ENCODE measurements at regions not wholly inside any gene's neighbourhood (a gene's known extent, or its start where the extent isn't known, plus 50 kb on each side); places are given as distances from the start of the nearest gene placed in this dataset.

DNA sequence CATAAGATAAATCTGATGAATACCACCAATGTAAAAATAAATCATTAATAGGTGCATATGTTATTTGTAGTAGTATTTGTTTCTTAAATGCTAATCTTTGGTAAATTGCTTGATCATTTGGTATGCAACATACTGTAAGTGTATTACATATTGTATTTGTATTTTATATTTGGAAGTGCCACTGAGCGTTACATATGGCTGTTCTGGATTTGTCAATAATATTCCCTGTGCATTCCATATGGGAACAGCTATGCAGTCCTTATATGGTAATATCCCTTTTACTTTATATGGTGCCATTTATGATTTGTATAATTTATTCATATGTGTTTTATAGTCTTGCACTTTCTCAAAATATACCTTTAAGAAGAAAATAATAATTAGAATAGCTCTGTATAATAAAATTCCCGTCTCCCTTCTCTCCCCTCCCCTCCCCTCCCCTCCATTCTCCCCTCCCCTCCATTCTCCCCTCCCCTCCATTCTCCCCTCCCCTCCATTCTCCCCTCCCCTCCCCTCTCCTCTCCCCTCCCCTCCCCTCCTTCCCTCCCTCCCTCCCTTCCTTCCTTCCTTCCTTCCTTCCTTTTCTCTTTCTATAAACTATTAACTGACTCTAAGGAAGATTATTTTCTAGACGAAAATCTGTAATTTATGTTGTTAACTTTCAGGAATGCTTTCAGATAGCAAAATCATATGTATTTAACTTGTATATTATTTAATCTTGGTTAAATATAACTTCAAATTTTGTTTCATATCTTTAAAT lies 241.4 kb downstream of the CSNK1G3 start:
- ChIA-PET POLR2A (no interaction called here), CTCF (ENCODE audit: low intra/inter-chr PET ratio, low total read pairs) (no interaction called here)
- Histone ChIP-seq H2AFZ (ENCODE audit: low read length) (no peak overlapping the region), H3K36me3 (replicated peaks in 1 of 2; ENCODE audit: control insufficient read depth in 1 of 2, insufficient read depth in 2 of 2, low read length in 2 of 2) (no peaks in the 10 kb centered on the region), H3K4me1 (ENCODE audit: insufficient read depth, low read length) (no peaks in the 10 kb centered on the region), H3K4me2 (ENCODE audit: low read depth, low read length) (no peak overlapping the region), H3K79me2 (ENCODE audit: insufficient read depth, low read length) (no peaks in the 10 kb centered on the region), H3K27me3 (ENCODE audit: control insufficient read depth in 1 of 2, insufficient read depth in 2 of 2, low read length in 2 of 2) (no peaks in the 10 kb centered on the region), H4K20me1 (ENCODE audit: insufficient read depth, low read length) (no peaks in the 10 kb centered on the region), H3K9me3 (ENCODE audit: low read length) (peaks cover 6% of the 10 kb centered on the region), H3K27ac (ENCODE audit: extremely low read length, insufficient read depth, low read length) (no peak overlapping the region), H3K9ac (ENCODE audit: insufficient read depth, low read depth, low read length) (no peak overlapping the region), H3K4me3 (replicated peaks in 1 of 3; ENCODE audit: insufficient read depth in 1 of 3, low read depth in 2 of 3, low read length in 3 of 3) (no peak overlapping the region)
- TF ChIP-seq HNRNPK (IDR thresholded peaks at IDR 0.05; ENCODE audit: low read depth, low read length, poor library complexity, severe bottlenecking) (peak; percentile 99), XBP1 (CRISPR knock-in tag; IDR thresholded peaks at IDR 0.05) (no peak)
- WGBS (ENCODE audit: low lambda C conversion rate) = 43% methylated on average over 3 of the region's 3 CpGs
- DNase-seq (ENCODE audit: low spot score) (no peak), ATAC-seq (no peak), FAIRE-seq (no peak)
- BruUV-seq (replicated peaks) = no TSS peak
- in situ Hi-C loops (cut with HindIII; ENCODE audit: extremely low pct_ligation_motif_present, low pct_unique_long_range_greater_than_20kb) = no loop called here
- intact Hi-C loops (cut with micrococcal nuclease; ENCODE audit: unreplicated experiment) = no loop called here

DNA sequence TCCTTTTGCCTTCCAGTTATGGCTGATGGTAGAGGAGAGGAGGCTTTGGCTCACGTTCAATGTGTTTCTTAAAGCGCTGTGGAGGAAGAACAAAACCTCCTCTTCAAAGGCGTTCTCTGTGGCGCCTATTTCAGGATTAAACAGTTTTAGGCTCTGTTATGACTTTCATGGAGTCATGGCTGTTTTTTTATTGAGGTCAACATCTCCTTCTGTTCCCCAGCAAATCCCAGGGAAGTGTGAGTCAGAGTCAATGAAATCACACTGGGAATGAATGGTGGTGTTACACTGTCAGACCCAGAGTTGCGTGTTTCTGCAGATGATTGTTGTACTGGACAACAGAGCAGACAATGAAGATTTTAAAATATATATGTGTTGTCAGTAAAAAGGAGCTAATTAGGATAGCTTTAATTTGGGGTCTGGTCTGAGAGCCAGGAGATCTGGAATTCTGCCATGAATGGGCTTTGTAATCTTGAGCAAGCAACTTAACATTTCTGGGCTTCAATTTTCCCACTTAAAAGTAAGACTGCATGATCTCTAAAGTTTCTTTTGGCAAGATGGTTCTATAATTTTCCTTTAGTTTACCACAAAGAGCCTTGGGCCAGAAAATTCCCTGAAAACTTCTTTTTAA lies 240.7 kb downstream of the CSNK1G3 start:
- DNase-seq (ENCODE audit: low spot score) (no peak), FAIRE-seq (no peak), ATAC-seq (no peak)
- Histone ChIP-seq H3K9me3 (ENCODE audit: low read length) (no peaks in the 10 kb centered on the region; the same call in 1 of the 2 replicates), H3K79me2 (ENCODE audit: insufficient read depth, low read length) (no peaks in the 10 kb centered on the region), H4K20me1 (ENCODE audit: insufficient read depth, low read length) (no peaks in the 10 kb centered on the region), H3K9ac (ENCODE audit: insufficient read depth, low read depth, low read length) (no peak overlapping the region), H3K4me2 (ENCODE audit: low read depth, low read length) (no peak overlapping the region), H3K27ac (ENCODE audit: extremely low read length, insufficient read depth, low read length) (no peak overlapping the region), H3K4me1 (ENCODE audit: insufficient read depth, low read length) (no peaks in the 10 kb centered on the region), H3K36me3 (replicated peaks in 1 of 2; ENCODE audit: control insufficient read depth in 1 of 2, insufficient read depth in 2 of 2, low read length in 2 of 2) (no peaks in the 10 kb centered on the region), H3K27me3 (ENCODE audit: control insufficient read depth in 1 of 2, insufficient read depth in 2 of 2, low read length in 2 of 2) (no peaks in the 10 kb centered on the region), H3K4me3 (replicated peaks in 1 of 3; ENCODE audit: insufficient read depth in 1 of 3, low read depth in 2 of 3, low read length in 3 of 3) (no peak overlapping the region), H2AFZ (ENCODE audit: low read length) (no peak overlapping the region)
- no peak for TF ChIP-seq ZSCAN9 (CRISPR knock-in tag; IDR thresholded peaks at IDR 0.05; ENCODE audit: borderline replicate concordance)
- TF ChIP-seq ZNF260 (CRISPR knock-in tag; IDR thresholded peaks at IDR 0.05; ENCODE audit: borderline replicate concordance, low read depth) = no peak
- no peak for TF ChIP-seq ZNF788 (CRISPR knock-in tag; IDR thresholded peaks at IDR 0.05; ENCODE audit: borderline replicate concordance)
- TF ChIP-seq ZBTB7A (CRISPR knock-in tag; IDR thresholded peaks at IDR 0.05) = no peak
- no peak for TF ChIP-seq ZNF143 (CRISPR knock-in tag; IDR thresholded peaks at IDR 0.05)
- no peak for TF ChIP-seq ZNF776 (CRISPR knock-in tag; IDR thresholded peaks at IDR 0.05)
- TF ChIP-seq, protein P1, sequence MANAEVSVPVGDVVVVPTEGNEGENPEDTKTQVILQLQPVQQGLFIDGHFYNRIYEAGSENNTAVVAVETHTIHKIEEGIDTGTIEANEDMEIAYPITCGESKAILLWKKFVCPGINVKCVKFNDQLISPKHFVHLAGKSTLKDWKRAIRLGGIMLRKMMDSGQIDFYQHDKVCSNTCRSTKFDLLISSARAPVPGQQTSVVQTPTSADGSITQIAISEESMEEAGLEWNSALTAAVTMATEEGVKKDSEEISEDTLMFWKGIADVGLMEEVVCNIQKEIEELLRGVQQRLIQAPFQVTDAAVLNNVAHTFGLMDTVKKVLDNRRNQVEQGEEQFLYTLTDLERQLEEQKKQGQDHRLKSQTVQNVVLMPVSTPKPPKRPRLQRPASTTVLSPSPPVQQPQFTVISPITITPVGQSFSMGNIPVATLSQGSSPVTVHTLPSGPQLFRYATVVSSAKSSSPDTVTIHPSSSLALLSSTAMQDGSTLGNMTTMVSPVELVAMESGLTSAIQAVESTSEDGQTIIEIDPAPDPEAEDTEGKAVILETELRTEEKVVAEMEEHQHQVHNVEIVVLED (CRISPR knock-in tag; IDR thresholded peaks at IDR 0.05; ENCODE audit: borderline replicate concordance) = no peak
- TF ChIP-seq MXD4 (CRISPR knock-in tag; IDR thresholded peaks at IDR 0.05) = no peak
- TF ChIP-seq PHF20 (CRISPR knock-in tag; IDR thresholded peaks at IDR 0.05) = no peak
- no peak for TF ChIP-seq ZNF224 (CRISPR knock-in tag; IDR thresholded peaks at IDR 0.05)
- CTCF ChIA-PET (ENCODE audit: low intra/inter-chr PET ratio, low total read pairs) = no interaction called here
- intact Hi-C loops (cut with micrococcal nuclease; ENCODE audit: unreplicated experiment) = no loop called here
- POLR2A ChIA-PET = no interaction called here
- no TSS peak for BruUV-seq (replicated peaks)
- in situ Hi-C loops (cut with HindIII; ENCODE audit: extremely low pct_ligation_motif_present, low pct_unique_long_range_greater_than_20kb) = no loop called here
- 64% methylated on average over 5 of the region's 5 CpGs for WGBS (ENCODE audit: low lambda C conversion rate)
